CD4-positive, alpha-beta memory T cell (primary cell): ENCODE measurements at regions not wholly inside any gene's neighbourhood (a gene's known extent, or its start where the extent isn't known, plus 50 kb on each side); places are given as distances from the start of the nearest gene placed in this dataset.

Experiments used
- CTCF ChIA-PET: fragments of 350-600 bp; sonication (Branson Sonifier 250); formaldehyde crosslinking; loops from one replicate; lab custom pipeline; 2021; ENCODE audit warnings: inconsistent platforms; ENCODE audit not compliant: partially characterized antibody; lab: Charles Lee
- POLR2A ChIA-PET: fragments of 350-600 bp; sonication (Branson Sonifier 250); formaldehyde crosslinking; loops from one replicate; lab custom pipeline; 2021; ENCODE audit not compliant: partially characterized antibody; lab: Charles Lee
- DNase-seq, 5 donors: peaks; one replicate each; pipeline versions ENCODE4 v3.0.0 to v3.0.0-alpha.2; 2020 to 2022; ENCODE audit warnings: mixed read lengths in 1 of 5
- H3K27ac ChIP-seq: one replicate; pipeline ENCODE4 v1.7.0; 2013; ENCODE audit warnings: low read depth, low read length
- H3K27me3 ChIP-seq: 2 replicates; pipeline ENCODE4 v1.7.0; 2013; ENCODE audit warnings: mild to moderate bottlenecking, low read length, moderate library complexity; ENCODE audit not compliant: insufficient read depth
- H3K36me3 ChIP-seq: 2 replicates; pipeline ENCODE4 v1.7.0; 2013; ENCODE audit warnings: mild to moderate bottlenecking, low read length, moderate library complexity; ENCODE audit not compliant: insufficient read depth
- H3K4me1 ChIP-seq: 2 replicates; pipeline ENCODE4 v1.7.0; 2013; ENCODE audit warnings: mild to moderate bottlenecking, low read length, moderate library complexity; ENCODE audit not compliant: insufficient read depth
- H3K4me3 ChIP-seq, 2 donors: one replicate each; pipeline ENCODE4 v1.7.0; 2013; ENCODE audit warnings: low read length in 2 of 2, mild to moderate bottlenecking in 1 of 2
- H3K9me3 ChIP-seq, 2 donors: one replicate each; pipeline ENCODE4 v1.7.0; 2013; ENCODE audit warnings: low read length in 2 of 2, control low read depth in 1 of 2; ENCODE audit not compliant: control insufficient read depth in 1 of 2
- H3K27ac Mint-ChIP-seq, 7 donors: one replicate each; pipeline ENCODE4 v1.8.0; 2020 to 2021; ENCODE audit warnings: mixed read lengths in 7 of 7, mild to moderate bottlenecking in 6 of 7, inconsistent platforms in 3 of 7, moderate library complexity in 3 of 7
- H3K27me3 Mint-ChIP-seq, 2 donors: one replicate each; pipeline ENCODE4 v1.8.0; 2020 to 2021; ENCODE audit warnings: mixed read lengths in 2 of 2
- H3K36me3 Mint-ChIP-seq, 2 donors: one replicate each; pipeline ENCODE4 v1.8.0; 2020 to 2021; ENCODE audit warnings: mixed read lengths in 2 of 2, inconsistent platforms in 1 of 2, mild to moderate bottlenecking in 1 of 2
- H3K4me1 Mint-ChIP-seq, 4 donors: one replicate each; pipeline ENCODE4 v1.8.0; 2020 to 2021; ENCODE audit warnings: mixed read lengths in 4 of 4, mild to moderate bottlenecking in 1 of 4
- H3K4me3 Mint-ChIP-seq, 8 donors: one replicate each; pipeline ENCODE4 v1.8.0; 2020 to 2021; ENCODE audit warnings: mixed read lengths in 8 of 8, mild to moderate bottlenecking in 7 of 8, moderate library complexity in 6 of 8, inconsistent platforms in 3 of 8
- H3K9me3 Mint-ChIP-seq, 8 donors: one replicate each; pipeline ENCODE4 v1.8.0; 2020 to 2021; ENCODE audit warnings: mixed read lengths in 8 of 8, mild to moderate bottlenecking in 5 of 8, inconsistent platforms in 3 of 8, moderate library complexity in 1 of 8
- intact Hi-C: fragments of 100-400 bp; cut with micrococcal nuclease; formaldehyde crosslinking; loops from one replicate; pipeline ENCODE4 v1.15.1; 2023

GRCh38 chr6:165034271-165034741 lies 275.1 kb downstream of the C6orf118 start:
- intact Hi-C loops = no loop called here
- Histone ChIP-seq H3K4me1 (no peaks in the 10 kb centered on the region), H3K4me3 (no peak overlapping the region), H3K36me3 (no peaks in the 10 kb centered on the region), H3K27me3 (no peaks in the 10 kb centered on the region), H3K27ac (no peak overlapping the region), H3K9me3 (peaks cover 0 to 4% of the 10 kb centered on the region in 2 donors)
- CTCF ChIA-PET = no interaction called here
- Mint-ChIP-seq H3K9me3 (peaks cover 0 to 19% (median 6%) of the 10 kb centered on the region in 8 donors), H3K27me3 (no peaks in the 10 kb centered on the region), H3K4me1 (no peaks in the 10 kb centered on the region), H3K36me3 (no peaks in the 10 kb centered on the region), H3K27ac (no peak overlapping the region), H3K4me3 (no peak overlapping the region)
- POLR2A ChIA-PET = no interaction called here
- no peak for DNase-seq

GRCh38 chr6:165031502-165031901 lies 277.9 kb downstream of the C6orf118 start:
- no peak overlapping the region for H3K27ac Mint-ChIP-seq
- POLR2A ChIA-PET = no interaction called here
- no peak overlapping the region for H3K4me3 Mint-ChIP-seq
- no peak for DNase-seq
- H3K27me3 ChIP-seq = no peaks in the 10 kb centered on the region
- H3K36me3 ChIP-seq = no peaks in the 10 kb centered on the region
- no peak overlapping the region for H3K27ac ChIP-seq
- intact Hi-C loops = no loop called here
- CTCF ChIA-PET = no interaction called here
- H3K4me3 ChIP-seq = no peak overlapping the region
- no peaks in the 10 kb centered on the region for H3K4me1 Mint-ChIP-seq
- no peaks in the 10 kb centered on the region for H3K36me3 Mint-ChIP-seq
- no peaks in the 10 kb centered on the region for H3K4me1 ChIP-seq
- peaks cover 0 to 8% (median 4%) of the 10 kb centered on the region in 8 donors for H3K9me3 Mint-ChIP-seq
- no peaks in the 10 kb centered on the region for H3K27me3 Mint-ChIP-seq
- H3K9me3 ChIP-seq = no peaks in the 10 kb centered on the region

GRCh38 chr6:165025040-165025439 lies 284.4 kb downstream of the C6orf118 start:
- Mint-ChIP-seq H3K4me1 (no peaks in the 10 kb centered on the region), H3K9me3 (peaks cover 0 to 7% (median 3%) of the 10 kb centered on the region in 8 donors), H3K27ac (no peak overlapping the region), H3K27me3 (no peaks in the 10 kb centered on the region), H3K4me3 (no peak overlapping the region), H3K36me3 (no peaks in the 10 kb centered on the region)
- no peaks in the 10 kb centered on the region for H3K36me3 ChIP-seq
- POLR2A ChIA-PET = no interaction called here
- intact Hi-C loops = no loop called here
- no peaks in the 10 kb centered on the region for H3K27me3 ChIP-seq
- H3K4me3 ChIP-seq = no peak overlapping the region
- CTCF ChIA-PET = no interaction called here
- no peak overlapping the region for H3K27ac ChIP-seq
- H3K4me1 ChIP-seq = no peaks in the 10 kb centered on the region
- no peaks in the 10 kb centered on the region for H3K9me3 ChIP-seq
- DNase-seq = no peak

- Histone ChIP-seq H3K4me1 (no peaks in the 10 kb centered on the region), H3K27ac (no peak overlapping the region), H3K4me3 (no peak overlapping the region), H3K27me3 (no peaks in the 10 kb centered on the region), H3K9me3 (no peaks in the 10 kb centered on the region), H3K36me3 (no peaks in the 10 kb centered on the region)
- H3K27me3 Mint-ChIP-seq = no peaks in the 10 kb centered on the region
- ChIA-PET CTCF (no interaction called here), POLR2A (no interaction called here)
- no peak overlapping the region for H3K4me3 Mint-ChIP-seq
- DNase-seq = no peak
- H3K36me3 Mint-ChIP-seq = no peaks in the 10 kb centered on the region
- H3K27ac Mint-ChIP-seq = no peak overlapping the region
- intact Hi-C loops = no loop called here
- no peaks in the 10 kb centered on the region for H3K4me1 Mint-ChIP-seq
- H3K9me3 Mint-ChIP-seq = peaks cover 2 to 7% (median 6%) of the 10 kb centered on the region in 8 donors
Observed at GRCh38 chr6:165019681-165020080, 289.7 kb downstream of the C6orf118 start.

GRCh38 chr6:165015676-165016075 lies 293.7 kb downstream of the C6orf118 start:
- Histone ChIP-seq H3K27me3 (no peaks in the 10 kb centered on the region), H3K36me3 (no peaks in the 10 kb centered on the region), H3K4me3 (no peak overlapping the region), H3K4me1 (no peaks in the 10 kb centered on the region), H3K27ac (no peak overlapping the region), H3K9me3 (no peaks in the 10 kb centered on the region)
- Mint-ChIP-seq H3K36me3 (no peaks in the 10 kb centered on the region), H3K27me3 (no peaks in the 10 kb centered on the region), H3K9me3 (peaks cover 2 to 7% (median 4%) of the 10 kb centered on the region in 8 donors), H3K4me3 (no peak overlapping the region), H3K27ac (no peak overlapping the region), H3K4me1 (no peaks in the 10 kb centered on the region)
- intact Hi-C loops = no loop called here
- no peak for DNase-seq
- ChIA-PET CTCF (no interaction called here), POLR2A (no interaction called here)

GRCh38 chr6:165013701-165014100 lies 295.7 kb downstream of the C6orf118 start:
- H3K4me1 ChIP-seq = no peaks in the 10 kb centered on the region
- H3K27me3 Mint-ChIP-seq = no peaks in the 10 kb centered on the region
- no peaks in the 10 kb centered on the region for H3K27me3 ChIP-seq
- no peaks in the 10 kb centered on the region for H3K36me3 ChIP-seq
- no peak overlapping the region for H3K27ac ChIP-seq
- intact Hi-C loops = no loop called here
- ChIA-PET CTCF (no interaction called here), POLR2A (no interaction called here)
- no peaks in the 10 kb centered on the region for H3K9me3 ChIP-seq
- H3K4me3 ChIP-seq = no peak overlapping the region
- no peak overlapping the region for H3K27ac Mint-ChIP-seq
- no peak for DNase-seq
- H3K9me3 Mint-ChIP-seq = peaks cover 0 to 8% (median 6%) of the 10 kb centered on the region in 8 donors
- H3K4me1 Mint-ChIP-seq = no peaks in the 10 kb centered on the region
- no peak overlapping the region for H3K4me3 Mint-ChIP-seq
- no peaks in the 10 kb centered on the region for H3K36me3 Mint-ChIP-seq

- Histone ChIP-seq H3K27me3 (no peaks in the 10 kb centered on the region), H3K4me1 (no peaks in the 10 kb centered on the region), H3K36me3 (no peaks in the 10 kb centered on the region), H3K9me3 (no peaks in the 10 kb centered on the region), H3K27ac (no peak overlapping the region), H3K4me3 (no peak overlapping the region)
- no peak for DNase-seq
- no peak overlapping the region for H3K4me3 Mint-ChIP-seq
- no peaks in the 10 kb centered on the region for H3K27me3 Mint-ChIP-seq
- no peaks in the 10 kb centered on the region for H3K4me1 Mint-ChIP-seq
- ChIA-PET CTCF (no interaction called here), POLR2A (no interaction called here)
- intact Hi-C loops = no loop called here
- H3K9me3 Mint-ChIP-seq = peaks cover 0 to 8% (median 4%) of the 10 kb centered on the region in 8 donors
- H3K36me3 Mint-ChIP-seq = no peaks in the 10 kb centered on the region
- no peak overlapping the region for H3K27ac Mint-ChIP-seq
Observed at GRCh38 chr6:165012183-165012582, 297.2 kb downstream of the C6orf118 start.
